ENCODE measurements at regions not wholly inside any gene's neighbourhood (a gene's known extent, or its start where the extent isn't known, plus 50 kb on each side); places are given as distances from the start of the nearest gene placed in this dataset.
"Not testable (repeated sequence)": the region's sequence is repeated elsewhere in the genome, so short reads cannot be mapped to it uniquely, and the experiment has no call there.

- DNase-seq = no peak
Observed at GRCh38 chr1:239098400-239099037, 287.8 kb upstream of the CHRM3 start.

GRCh38 chr1:239091537-239091936 is 294.8 kb upstream of the CHRM3 start:
- DNase-seq = no peak

- DNase-seq = no peak
Observed at GRCh38 chr1:239084459-239085080, 301.8 kb upstream of the CHRM3 start.

- not testable (repeated sequence) for DNase-seq
Observed at GRCh38 chr1:239081947-239082346, 304.4 kb upstream of the CHRM3 start.

GRCh38 chr1:239067480-239067879 is 318.9 kb upstream of the CHRM3 start:
- DNase-seq = no peak

- DNase-seq = no peak
Observed at GRCh38 chr1:239067058-239067457, 319.3 kb upstream of the CHRM3 start.

GRCh38 chr1:239061770-239062169 is 324.6 kb upstream of the CHRM3 start:
- DNase-seq = no peak

- DNase-seq = no peak
Observed at GRCh38 chr1:239058190-239058589, 328.2 kb upstream of the CHRM3 start.

- DNase-seq = no peak
Observed at GRCh38 chr1:239056940-239057339, 329.4 kb upstream of the CHRM3 start.

GRCh38 chr1:239053279-239053678 is 333.1 kb upstream of the CHRM3 start:
- DNase-seq = no peak

GRCh38 chr1:239049571-239049970 is 336.8 kb upstream of the CHRM3 start:
- no peak for DNase-seq

- DNase-seq = no peak
Observed at GRCh38 chr1:239044829-239045228, 341.5 kb upstream of the CHRM3 start.

- DNase-seq = no peak
Observed at GRCh38 chr1:239040523-239040922, 345.8 kb upstream of the CHRM3 start.

GRCh38 chr1:239031310-239031709 is 355.1 kb upstream of the CHRM3 start:
- DNase-seq = no peak

- no peak for DNase-seq
Observed at GRCh38 chr1:239025997-239026694, 360.2 kb upstream of the CHRM3 start.

- DNase-seq = no peak
Observed at GRCh38 chr1:239025223-239025622, 361.1 kb upstream of the CHRM3 start.

GRCh38 chr1:239023732-239024360 is 362.5 kb upstream of the CHRM3 start:
- DNase-seq = no peak

GRCh38 chr1:239016337-239016736 is 370.0 kb upstream of the CHRM3 start:
- DNase-seq = no peak

- DNase-seq = no peak
Observed at GRCh38 chr1:239011382-239011781, 375.0 kb upstream of the CHRM3 start.

GRCh38 chr1:239008568-239008967 is 377.8 kb upstream of the CHRM3 start:
- no peak for DNase-seq

GRCh38 chr1:239006276-239006675 is 380.1 kb upstream of the CHRM3 start:
- no peak for DNase-seq

- DNase-seq = no peak
Observed at GRCh38 chr1:238999944-239000343, 386.4 kb upstream of the CHRM3 start.

GRCh38 chr1:238998577-238998976 is 387.8 kb upstream of the CHRM3 start:
- DNase-seq = no peak

All from HCEC 1CT (cell line).